Brain microvascular endothelial cell (primary cell): ENCODE measurements at regions not wholly inside any gene's neighbourhood (a gene's known extent, or its start where the extent isn't known, plus 50 kb on each side); places are given as distances from the start of the nearest gene placed in this dataset.

Experiments used
- DNase-seq: peaks from one replicate; pipeline ENCODE4 v3.0.0-alpha.2; 2020
- H3K27ac ChIP-seq: fragments of 250-450 bp; sonication (Bioruptor Pico); 2 replicates; pipeline ENCODE4 v1.5.1; 2020; ENCODE audit warnings: mild to moderate bottlenecking, moderate library complexity
- H3K27me3 ChIP-seq: fragments of 250-450 bp; sonication (Bioruptor Pico); replicated peaks from 2 replicates; pipeline ENCODE4 v1.5.1; 2020; ENCODE audit warnings: mild to moderate bottlenecking
- H3K36me3 ChIP-seq: fragments of 250-450 bp; sonication (Bioruptor Pico); replicated peaks from 2 replicates; pipeline ENCODE4 v1.5.1; 2020; ENCODE audit warnings: mild to moderate bottlenecking
- H3K4me3 ChIP-seq: 2 replicates; pipeline ENCODE4 v1.5.1; 2011; ENCODE audit warnings: low read depth, mild to moderate bottlenecking, control low read depth, low read length, moderate library complexity
- in situ Hi-C: cut with HindIII; loops from 2 replicates; pipeline ENCODE4 v1.10.0; 2017; ENCODE audit warnings: low sequenced_read_pairs, low pct_ligation_motif_present
- TF ChIP-seq, protein P1 (sequence below): IDR thresholded peaks from 2 replicates; pipeline ENCODE4 v1.5.1; 2011; ENCODE audit warnings: low read depth, mild to moderate bottlenecking, moderate library complexity, low read length, control low read depth, inconsistent platforms; ENCODE audit errors: missing control alignments

GRCh38 chr5:74226716-74227485 is 413.6 kb downstream of the ENC1 start:
- no peak overlapping the region for H3K27ac ChIP-seq
- H3K27me3 ChIP-seq, result no peaks in the 10 kb centered on the region
- TF ChIP-seq, protein P1, sequence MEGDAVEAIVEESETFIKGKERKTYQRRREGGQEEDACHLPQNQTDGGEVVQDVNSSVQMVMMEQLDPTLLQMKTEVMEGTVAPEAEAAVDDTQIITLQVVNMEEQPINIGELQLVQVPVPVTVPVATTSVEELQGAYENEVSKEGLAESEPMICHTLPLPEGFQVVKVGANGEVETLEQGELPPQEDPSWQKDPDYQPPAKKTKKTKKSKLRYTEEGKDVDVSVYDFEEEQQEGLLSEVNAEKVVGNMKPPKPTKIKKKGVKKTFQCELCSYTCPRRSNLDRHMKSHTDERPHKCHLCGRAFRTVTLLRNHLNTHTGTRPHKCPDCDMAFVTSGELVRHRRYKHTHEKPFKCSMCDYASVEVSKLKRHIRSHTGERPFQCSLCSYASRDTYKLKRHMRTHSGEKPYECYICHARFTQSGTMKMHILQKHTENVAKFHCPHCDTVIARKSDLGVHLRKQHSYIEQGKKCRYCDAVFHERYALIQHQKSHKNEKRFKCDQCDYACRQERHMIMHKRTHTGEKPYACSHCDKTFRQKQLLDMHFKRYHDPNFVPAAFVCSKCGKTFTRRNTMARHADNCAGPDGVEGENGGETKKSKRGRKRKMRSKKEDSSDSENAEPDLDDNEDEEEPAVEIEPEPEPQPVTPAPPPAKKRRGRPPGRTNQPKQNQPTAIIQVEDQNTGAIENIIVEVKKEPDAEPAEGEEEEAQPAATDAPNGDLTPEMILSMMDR, result no peak
- no peak overlapping the region for H3K4me3 ChIP-seq
- no peaks in the 10 kb centered on the region for H3K36me3 ChIP-seq
- in situ Hi-C loops, result no loop called here
- no peak for DNase-seq

GRCh38 chr5:74225587-74225986 is 414.9 kb downstream of the ENC1 start:
- in situ Hi-C loops, result no loop called here
- no peak overlapping the region for H3K4me3 ChIP-seq
- DNase-seq, result no peak
- no peaks in the 10 kb centered on the region for H3K27me3 ChIP-seq
- H3K27ac ChIP-seq, result no peak overlapping the region
- no peaks in the 10 kb centered on the region for H3K36me3 ChIP-seq
- TF ChIP-seq, protein P1, result no peak

- Histone ChIP-seq H3K27ac (no peak overlapping the region), H3K27me3 (no peaks in the 10 kb centered on the region), H3K36me3 (no peaks in the 10 kb centered on the region), H3K4me3 (no peak overlapping the region)
- in situ Hi-C loops, result no loop called here
- TF ChIP-seq, protein P1, result no peak
- DNase-seq, result no peak
Observed at GRCh38 chr5:74224331-74224730, 416.2 kb downstream of the ENC1 start.

GRCh38 chr5:74222806-74223205 is 417.7 kb downstream of the ENC1 start:
- Histone ChIP-seq H3K27me3 (no peaks in the 10 kb centered on the region), H3K27ac (no peak overlapping the region), H3K4me3 (no peak overlapping the region), H3K36me3 (no peaks in the 10 kb centered on the region)
- TF ChIP-seq, protein P1, result no peak
- in situ Hi-C loops, result no loop called here
- no peak for DNase-seq

GRCh38 chr5:74221413-74221812 is 419.1 kb downstream of the ENC1 start:
- H3K36me3 ChIP-seq, result no peaks in the 10 kb centered on the region
- in situ Hi-C loops, result no loop called here

More at GRCh38 chr5:74221413-74221812, 419.1 kb downstream of the ENC1 start:
- DNase-seq, result no peak
- H3K27ac ChIP-seq, result no peak overlapping the region
- TF ChIP-seq, protein P1, result no peak
- no peaks in the 10 kb centered on the region for H3K27me3 ChIP-seq
- no peak overlapping the region for H3K4me3 ChIP-seq
